Type B pancreatic cell (in vitro differentiated cells): ENCODE measurements at regions not wholly inside any gene's neighbourhood (a gene's known extent, or its start where the extent isn't known, plus 50 kb on each side); places are given as distances from the start of the nearest gene placed in this dataset.

Experiments used
- DNase-seq: peaks from one replicate; pipeline ENCODE4 v3.0.0; 2021; ENCODE audit warnings: mixed read lengths; ENCODE audit not compliant: unreplicated experiment; ENCODE audit errors: extremely low spot score
- H3K27ac Mint-ChIP-seq: 2 replicates; pipeline ENCODE4 v1.8.0; 2021; ENCODE audit warnings: mild to moderate bottlenecking, mixed read lengths
- H3K27me3 Mint-ChIP-seq: 2 replicates; pipeline ENCODE4 v1.8.0; 2021; ENCODE audit warnings: mixed read lengths
- H3K36me3 Mint-ChIP-seq: 2 replicates; pipeline ENCODE4 v1.8.0; 2021; ENCODE audit warnings: mixed read lengths
- H3K4me1 Mint-ChIP-seq: one replicate; pipeline ENCODE4 v1.8.0; 2021; ENCODE audit warnings: mixed read lengths; ENCODE audit not compliant: unreplicated experiment
- H3K4me3 Mint-ChIP-seq: 2 replicates; pipeline ENCODE4 v1.8.0; 2021; ENCODE audit warnings: mild to moderate bottlenecking, mixed read lengths
- H3K9me3 Mint-ChIP-seq: 2 replicates; pipeline ENCODE4 v1.8.0; 2021; ENCODE audit warnings: mixed read lengths
- CTCF ChIP-seq: fragments of 200-600 bp; sonication (generic); conservative IDR thresholded peaks from 2 replicates; pipeline ENCODE4 v1.5.0; 2021; ENCODE audit warnings: antibody characterized with exemption, mild to moderate bottlenecking

GRCh38 chr16:86949630-86950029, 367.6 kb downstream of the C16orf95 start:
- Mint-ChIP-seq H3K4me1 (peaks cover 8% of the 10 kb centered on the region), H3K27me3 (peaks cover 39% of the 10 kb centered on the region), H3K36me3 (no peaks in the 10 kb centered on the region), H3K9me3 (peaks cover 13% of the 10 kb centered on the region), H3K4me3 (no peak overlapping the region), H3K27ac (no peak overlapping the region)
- TF ChIP-seq CTCF: no peak
- DNase-seq: no peak

GRCh38 chr16:86951041-86951822, 366.0 kb downstream of the C16orf95 start:
- no peak for DNase-seq
- H3K36me3 Mint-ChIP-seq: no peaks in the 10 kb centered on the region
- no peak for TF ChIP-seq CTCF

GRCh38 chr16:86951831-86952598, 365.2 kb downstream of the C16orf95 start:
- H3K4me3 Mint-ChIP-seq: no peak overlapping the region

More at GRCh38 chr16:86951041-86951822, 366.0 kb downstream of the C16orf95 start:
- H3K27me3 Mint-ChIP-seq: peaks cover 31% of the 10 kb centered on the region
- H3K27ac Mint-ChIP-seq: no peak overlapping the region
- H3K9me3 Mint-ChIP-seq: peaks cover 13% of the 10 kb centered on the region
- H3K4me3 Mint-ChIP-seq: no peak overlapping the region
- peaks cover 8% of the 10 kb centered on the region for H3K4me1 Mint-ChIP-seq

GRCh38 chr16:86952769-86953168, 364.4 kb downstream of the C16orf95 start:
- no peaks in the 10 kb centered on the region for H3K36me3 Mint-ChIP-seq
- peaks cover 13% of the 10 kb centered on the region for H3K9me3 Mint-ChIP-seq
- no peak for TF ChIP-seq CTCF
- H3K27ac Mint-ChIP-seq: no peak overlapping the region
- H3K4me3 Mint-ChIP-seq: no peak overlapping the region
- peaks cover 20% of the 10 kb centered on the region for H3K27me3 Mint-ChIP-seq
- peaks cover 8% of the 10 kb centered on the region for H3K4me1 Mint-ChIP-seq
- no peak for DNase-seq

More at GRCh38 chr16:86951831-86952598, 365.2 kb downstream of the C16orf95 start:
- peaks cover 26% of the 10 kb centered on the region for H3K27me3 Mint-ChIP-seq
- DNase-seq: no peak
- no peaks in the 10 kb centered on the region for H3K36me3 Mint-ChIP-seq
- H3K9me3 Mint-ChIP-seq: peaks cover 13% of the 10 kb centered on the region
- peaks cover 8% of the 10 kb centered on the region for H3K4me1 Mint-ChIP-seq
- H3K27ac Mint-ChIP-seq: no peak overlapping the region
- no peak for TF ChIP-seq CTCF

GRCh38 chr16:86953631-86954391, 363.4 kb downstream of the C16orf95 start:
- TF ChIP-seq CTCF: no peak
- Mint-ChIP-seq H3K27ac (no peak overlapping the region), H3K27me3 (peaks cover 19% of the 10 kb centered on the region), H3K36me3 (no peaks in the 10 kb centered on the region), H3K4me3 (no peak overlapping the region), H3K9me3 (peaks cover 13% of the 10 kb centered on the region), H3K4me1 (peaks cover 12% of the 10 kb centered on the region)
- DNase-seq: peak; percentile 70
